Endothelial cell (in vitro differentiated cells): ENCODE measurements at regions not wholly inside any gene's neighbourhood (a gene's known extent, or its start where the extent isn't known, plus 50 kb on each side); places are given as distances from the start of the nearest gene placed in this dataset.

Source experiments
- DNase-seq: peaks from one replicate; pipeline ENCODE4 v3.0.0; 2021; ENCODE audit warnings: low spot score
- H3K27ac Mint-ChIP-seq: one replicate; pipeline ENCODE4 v1.8.0; 2021; ENCODE audit warnings: mixed read lengths, inconsistent platforms; ENCODE audit not compliant: unreplicated experiment
- H3K27me3 Mint-ChIP-seq: one replicate; pipeline ENCODE4 v1.8.0; 2021; ENCODE audit warnings: mild to moderate bottlenecking, moderate library complexity, mixed read lengths, inconsistent platforms; ENCODE audit not compliant: unreplicated experiment
- H3K36me3 Mint-ChIP-seq: one replicate; pipeline ENCODE4 v1.8.0; 2021; ENCODE audit warnings: mild to moderate bottlenecking, low read depth, mixed read lengths, inconsistent platforms; ENCODE audit not compliant: unreplicated experiment
- H3K4me1 Mint-ChIP-seq: one replicate; pipeline ENCODE4 v1.8.0; 2021; ENCODE audit warnings: mild to moderate bottlenecking, mixed read lengths, inconsistent platforms; ENCODE audit not compliant: unreplicated experiment
- H3K4me3 Mint-ChIP-seq: one replicate; pipeline ENCODE4 v1.8.0; 2021; ENCODE audit warnings: mild to moderate bottlenecking, mixed read lengths, inconsistent platforms; ENCODE audit not compliant: unreplicated experiment
- H3K9me3 Mint-ChIP-seq: one replicate; pipeline ENCODE4 v1.8.0; 2021; ENCODE audit warnings: mixed read lengths, inconsistent platforms; ENCODE audit not compliant: unreplicated experiment
- CTCF ChIP-seq: fragments of 200-600 bp; sonication (generic); IDR thresholded peaks from one replicate; pipeline ENCODE4 v1.5.0; 2021; ENCODE audit warnings: antibody characterized with exemption; ENCODE audit not compliant: unreplicated experiment

- Mint-ChIP-seq H3K36me3 (no peaks in the 10 kb centered on the region), H3K27ac (no peak overlapping the region), H3K4me1 (no peaks in the 10 kb centered on the region), H3K9me3 (no peaks in the 10 kb centered on the region), H3K27me3 (no peaks in the 10 kb centered on the region), H3K4me3 (no peak overlapping the region)
- TF ChIP-seq CTCF: no peak
- DNase-seq: no peak
Observed at GRCh38 chr22:48278620-48279460, 1516.4 kb downstream of the TBC1D22A start.

GRCh38 chr22:48277868-48278581 is 1515.6 kb downstream of the TBC1D22A start:
- no peak overlapping the region for H3K4me3 Mint-ChIP-seq
- no peaks in the 10 kb centered on the region for H3K36me3 Mint-ChIP-seq
- H3K9me3 Mint-ChIP-seq: no peaks in the 10 kb centered on the region
- no peaks in the 10 kb centered on the region for H3K27me3 Mint-ChIP-seq
- no peaks in the 10 kb centered on the region for H3K4me1 Mint-ChIP-seq
- no peak for TF ChIP-seq CTCF
- DNase-seq: no peak
- H3K27ac Mint-ChIP-seq: no peak overlapping the region

- H3K27ac Mint-ChIP-seq: no peak overlapping the region
- no peaks in the 10 kb centered on the region for H3K4me1 Mint-ChIP-seq
- H3K9me3 Mint-ChIP-seq: no peaks in the 10 kb centered on the region
- H3K4me3 Mint-ChIP-seq: no peak overlapping the region
- no peak for DNase-seq
- no peaks in the 10 kb centered on the region for H3K36me3 Mint-ChIP-seq
- H3K27me3 Mint-ChIP-seq: no peaks in the 10 kb centered on the region
- no peak for TF ChIP-seq CTCF
Observed at GRCh38 chr22:48276994-48277867, 1514.8 kb downstream of the TBC1D22A start.

- Mint-ChIP-seq H3K4me1 (no peaks in the 10 kb centered on the region), H3K36me3 (no peaks in the 10 kb centered on the region), H3K9me3 (no peaks in the 10 kb centered on the region), H3K4me3 (no peak overlapping the region), H3K27me3 (no peaks in the 10 kb centered on the region), H3K27ac (no peak overlapping the region)
- DNase-seq: no peak
- no peak for TF ChIP-seq CTCF
Observed at GRCh38 chr22:48275412-48275811, 1513.0 kb downstream of the TBC1D22A start.
